Muscle layer of duodenum (tissue), 2 donors: ENCODE measurements at regions not wholly inside any gene's neighbourhood (a gene's known extent, or its start where the extent isn't known, plus 50 kb on each side); places are given as distances from the start of the nearest gene placed in this dataset.

Experiments used
- H3K27ac ChIP-seq: one replicate; pipeline ENCODE4 v1.7.0; 2013; ENCODE audit warnings: mild to moderate bottlenecking, low read length
- H3K27me3 ChIP-seq: one replicate; pipeline ENCODE4 v1.7.0; 2013; ENCODE audit warnings: low read depth, mild to moderate bottlenecking, control low read depth, low read length
- H3K36me3 ChIP-seq, 2 donors: one replicate each; pipeline ENCODE4 v1.7.0; 2013; ENCODE audit warnings: low read length in 2 of 2, control low read depth in 1 of 2, mild to moderate bottlenecking in 1 of 2; ENCODE audit not compliant: insufficient read depth in 2 of 2, control insufficient read depth in 1 of 2
- H3K4me1 ChIP-seq, 2 donors: one replicate each; pipeline ENCODE4 v1.7.0; 2013; ENCODE audit warnings: low read length in 2 of 2, mild to moderate bottlenecking in 2 of 2, control low read depth in 1 of 2, moderate library complexity in 1 of 2; ENCODE audit not compliant: insufficient read depth in 2 of 2, control insufficient read depth in 1 of 2
- H3K4me3 ChIP-seq, 2 donors: one replicate each; pipeline ENCODE4 v1.7.0; 2013; ENCODE audit warnings: low read length in 2 of 2, low read depth in 1 of 2, mild to moderate bottlenecking in 1 of 2
- H3K9me3 ChIP-seq, 2 donors: one replicate each; pipeline ENCODE4 v1.7.0; 2013; ENCODE audit warnings: low read length in 2 of 2, control low read depth in 1 of 2, mild to moderate bottlenecking in 1 of 2; ENCODE audit not compliant: control insufficient read depth in 1 of 2
- donor health status: healthy.

- Histone ChIP-seq H3K4me3 (no peak overlapping the region), H3K27me3 (no peaks in the 10 kb centered on the region), H3K27ac (no peak overlapping the region), H3K9me3 (no peaks in the 10 kb centered on the region), H3K4me1 (no peaks in the 10 kb centered on the region), H3K36me3 (no peaks in the 10 kb centered on the region)
Observed at GRCh38 chr7:81527651-81528050, 242.2 kb downstream of the HGF start.

- Histone ChIP-seq H3K9me3 (no peaks in the 10 kb centered on the region), H3K4me3 (no peak overlapping the region), H3K27ac (no peak overlapping the region), H3K27me3 (no peaks in the 10 kb centered on the region), H3K36me3 (no peaks in the 10 kb centered on the region), H3K4me1 (no peaks in the 10 kb centered on the region)
Observed at GRCh38 chr7:81526971-81527370, 242.9 kb downstream of the HGF start.

DNA sequence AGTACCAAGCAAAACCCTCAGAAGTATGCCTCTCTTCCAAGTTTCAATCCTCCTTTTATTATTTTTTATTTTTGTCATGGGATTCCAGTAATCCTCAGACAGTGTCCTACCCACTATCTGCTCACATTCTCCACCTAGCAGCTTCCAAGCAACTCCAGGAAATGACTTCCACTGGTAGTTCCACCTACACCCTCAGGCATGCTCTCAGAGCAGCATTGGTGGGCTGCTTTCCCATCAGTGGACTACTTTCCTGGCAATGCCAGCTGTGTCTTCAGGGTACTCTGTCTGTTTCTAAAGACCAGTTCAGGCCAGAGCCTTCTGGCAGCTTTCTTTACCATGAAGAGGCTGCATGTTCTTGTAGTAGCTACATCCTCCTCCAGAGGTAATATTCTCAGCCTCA is 244.0 kb downstream of the HGF start:
- no peaks in the 10 kb centered on the region for H3K27me3 ChIP-seq

DNA sequence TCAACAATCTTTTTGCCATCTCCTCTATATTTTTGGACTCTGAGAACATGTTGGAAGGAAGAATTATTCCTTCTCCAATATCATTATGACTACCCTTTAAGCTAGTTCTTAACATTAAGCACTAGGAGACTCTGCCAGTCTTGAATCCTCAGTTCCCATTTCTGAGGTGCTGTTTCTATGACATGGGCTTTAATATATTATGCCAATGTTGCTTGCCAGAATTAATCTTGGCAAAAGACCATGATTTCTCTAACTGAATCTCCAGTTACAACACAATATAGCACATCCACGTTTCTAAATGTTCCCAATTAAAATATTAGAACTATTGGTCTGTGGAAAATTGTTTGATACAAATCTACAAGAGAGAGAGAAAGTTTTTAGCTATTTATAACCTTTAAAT is 250.0 kb downstream of the HGF start:
- Histone ChIP-seq H3K9me3 (no peaks in the 10 kb centered on the region), H3K4me1 (no peaks in the 10 kb centered on the region), H3K4me3 (no peak overlapping the region), H3K27me3 (no peaks in the 10 kb centered on the region), H3K36me3 (no peaks in the 10 kb centered on the region), H3K27ac (no peak overlapping the region)

More for the DNA sequence above, 244.0 kb downstream of the HGF start:
- Histone ChIP-seq H3K4me3 (no peak overlapping the region), H3K4me1 (no peaks in the 10 kb centered on the region), H3K9me3 (no peaks in the 10 kb centered on the region), H3K36me3 (no peaks in the 10 kb centered on the region), H3K27ac (no peak overlapping the region)

- H3K36me3 ChIP-seq: no peaks in the 10 kb centered on the region
- H3K9me3 ChIP-seq: no peaks in the 10 kb centered on the region
- H3K27ac ChIP-seq: no peak overlapping the region
- no peaks in the 10 kb centered on the region for H3K27me3 ChIP-seq
- no peaks in the 10 kb centered on the region for H3K4me1 ChIP-seq
- H3K4me3 ChIP-seq: no peak overlapping the region
Observed at GRCh38 chr7:81516898-81517297, 252.9 kb downstream of the HGF start.

- no peak overlapping the region for H3K27ac ChIP-seq
- H3K27me3 ChIP-seq: no peaks in the 10 kb centered on the region
- H3K9me3 ChIP-seq: no peaks in the 10 kb centered on the region
- no peaks in the 10 kb centered on the region for H3K4me1 ChIP-seq
- H3K4me3 ChIP-seq: no peak overlapping the region
- no peaks in the 10 kb centered on the region for H3K36me3 ChIP-seq
Observed at GRCh38 chr7:81515009-81515408, 254.8 kb downstream of the HGF start.

- H3K36me3 ChIP-seq: no peaks in the 10 kb centered on the region
- no peaks in the 10 kb centered on the region for H3K27me3 ChIP-seq
- H3K9me3 ChIP-seq: no peaks in the 10 kb centered on the region
- no peak overlapping the region for H3K27ac ChIP-seq
- no peak overlapping the region for H3K4me3 ChIP-seq
- H3K4me1 ChIP-seq: no peaks in the 10 kb centered on the region
Observed at GRCh38 chr7:81514546-81514945, 255.3 kb downstream of the HGF start.

DNA sequence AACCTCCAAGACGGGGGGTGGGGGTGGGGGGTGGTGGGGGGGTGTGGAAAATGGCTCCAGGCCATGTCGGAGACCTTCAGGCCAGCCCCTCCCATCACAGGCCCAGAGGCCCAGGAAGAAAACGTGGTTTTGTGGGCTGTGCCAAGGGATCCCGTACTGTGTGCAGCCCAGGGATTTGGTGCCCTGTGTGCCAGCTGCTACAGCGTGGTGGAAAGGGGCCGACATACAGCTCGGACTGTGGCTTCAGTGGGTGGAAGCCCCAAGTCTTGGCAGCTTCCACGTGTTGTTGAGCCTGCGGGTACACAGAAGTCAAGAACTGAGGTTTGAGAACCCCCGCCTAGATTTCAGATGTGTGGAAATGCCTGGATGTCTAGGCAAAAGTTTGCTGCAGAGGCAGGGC is 259.7 kb downstream of the HGF start:
- Histone ChIP-seq H3K27me3 (no peaks in the 10 kb centered on the region), H3K4me3 (no peak overlapping the region), H3K36me3 (no peaks in the 10 kb centered on the region), H3K27ac (no peak overlapping the region), H3K9me3 (no peaks in the 10 kb centered on the region), H3K4me1 (no peaks in the 10 kb centered on the region)

DNA sequence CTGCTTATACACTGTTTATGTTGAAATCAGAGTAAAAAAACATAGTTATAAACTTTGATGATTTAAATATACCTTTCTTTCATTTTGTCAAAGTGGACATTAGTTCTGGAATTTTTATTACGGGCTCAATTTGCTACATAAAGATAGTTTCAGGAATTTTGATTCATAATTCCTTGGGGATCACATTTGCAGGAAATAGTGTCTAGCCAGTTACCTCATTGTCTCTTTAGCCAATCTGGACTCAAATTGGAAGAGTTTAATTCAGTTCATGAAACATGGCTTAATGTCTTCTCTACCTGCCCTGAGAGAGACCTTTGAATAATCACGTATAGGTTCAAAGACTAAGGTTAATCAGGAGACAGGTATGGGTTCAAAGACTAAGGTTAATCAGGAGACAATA is 262.6 kb downstream of the HGF start:
- Histone ChIP-seq H3K4me3 (no peak overlapping the region), H3K4me1 (no peaks in the 10 kb centered on the region), H3K27me3 (no peaks in the 10 kb centered on the region), H3K9me3 (no peaks in the 10 kb centered on the region), H3K36me3 (no peaks in the 10 kb centered on the region), H3K27ac (no peak overlapping the region)

DNA sequence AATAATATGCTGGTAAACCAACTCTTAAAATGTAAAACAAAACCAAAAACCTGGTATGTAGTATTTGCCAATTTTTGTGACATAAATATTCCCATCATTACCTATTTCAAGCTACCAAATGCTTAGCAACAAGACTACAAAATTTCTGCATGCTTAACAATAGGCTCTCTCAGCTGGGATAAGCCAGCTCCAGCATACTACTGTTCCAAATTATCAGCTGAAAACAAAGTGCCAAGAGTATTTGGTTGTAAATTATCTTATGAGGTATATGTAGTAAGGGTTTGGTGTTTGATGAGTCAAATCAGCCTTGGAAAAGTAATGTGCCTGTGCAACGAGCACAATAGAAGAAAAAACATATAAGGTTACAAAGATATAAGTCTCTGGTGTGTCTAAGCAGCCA is 263.2 kb downstream of the HGF start:
- no peak overlapping the region for H3K4me3 ChIP-seq
- no peaks in the 10 kb centered on the region for H3K4me1 ChIP-seq

DNA sequence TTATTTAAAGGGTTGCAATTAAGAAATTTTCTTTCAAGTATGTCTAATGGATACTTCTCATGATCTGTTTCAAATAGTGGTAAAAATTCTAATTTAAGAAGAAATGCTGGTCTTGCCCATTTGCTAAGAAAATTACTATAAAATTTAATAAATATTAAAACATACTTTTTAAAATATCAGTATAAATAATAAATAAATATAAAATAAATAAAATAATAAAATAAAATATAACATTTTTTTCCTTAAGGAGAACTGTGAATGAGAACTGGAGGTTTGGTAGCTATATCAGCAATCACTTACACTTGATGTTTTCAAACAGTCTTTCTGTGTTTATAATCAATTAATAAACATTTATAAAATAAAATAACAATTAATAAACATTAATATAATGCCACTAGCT is 266.1 kb downstream of the HGF start:
- H3K27me3 ChIP-seq: no peaks in the 10 kb centered on the region
- H3K4me3 ChIP-seq: no peak overlapping the region
- H3K4me1 ChIP-seq: peaks cover 3 to 6% of the 10 kb centered on the region in 2 donors
- H3K9me3 ChIP-seq: no peaks in the 10 kb centered on the region
- no peaks in the 10 kb centered on the region for H3K36me3 ChIP-seq
- H3K27ac ChIP-seq: no peak overlapping the region

More for the DNA sequence above, 263.2 kb downstream of the HGF start:
- no peak overlapping the region for H3K27ac ChIP-seq
- no peaks in the 10 kb centered on the region for H3K27me3 ChIP-seq
- no peaks in the 10 kb centered on the region for H3K9me3 ChIP-seq
- H3K36me3 ChIP-seq: no peaks in the 10 kb centered on the region

DNA sequence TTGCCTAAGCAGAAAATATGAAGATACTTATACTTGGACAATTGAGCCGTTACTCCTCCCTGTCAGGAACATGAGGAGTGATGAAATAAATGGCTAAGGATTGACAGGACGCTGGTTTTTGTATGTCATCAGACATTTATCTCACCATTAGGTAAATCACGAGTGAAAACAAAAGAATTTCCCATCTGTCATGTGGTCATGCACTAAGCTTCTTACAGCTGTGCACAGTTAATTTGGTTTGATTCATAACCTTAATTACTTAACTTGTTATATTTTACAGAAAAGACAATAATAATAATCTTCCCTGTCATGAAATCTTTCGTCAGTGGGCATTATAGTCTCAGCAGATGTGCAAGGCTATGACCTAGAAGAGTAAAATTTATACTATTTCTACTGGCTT is 266.5 kb downstream of the HGF start:
- Histone ChIP-seq H3K4me3 (no peak overlapping the region), H3K27me3 (no peaks in the 10 kb centered on the region), H3K27ac (no peak overlapping the region), H3K36me3 (no peaks in the 10 kb centered on the region), H3K9me3 (no peaks in the 10 kb centered on the region), H3K4me1 (peaks cover 3 to 6% of the 10 kb centered on the region in 2 donors)
